Endometrium (tissue), 2 donors: ENCODE measurements at regions not wholly inside any gene's neighbourhood (a gene's known extent, or its start where the extent isn't known, plus 50 kb on each side); places are given as distances from the start of the nearest gene placed in this dataset.

Source experiments
- FAIRE-seq: peaks from 2 replicates; lab custom pipeline; 2012; peaks lifted over from hg19 to GRCh38; lab: Jason Lieb, UNC
- donor health status: control.
- donor health status: control.

GRCh38 chr4:89363786-89364185 is 56.2 kb upstream of the GPRIN3 start:
- FAIRE-seq = no peak

GRCh38 chr4:89358935-89359638 is 51.5 kb upstream of the GPRIN3 start:
- peak; percentile 69 for FAIRE-seq

- no peak for FAIRE-seq
These were observed 50.2 kb upstream of the GPRIN3 start for GRCh38 chr4:89357787-89358186.
